ENCODE measurements at regions not wholly inside any gene's neighbourhood (a gene's known extent, or its start where the extent isn't known, plus 50 kb on each side); places are given as distances from the start of the nearest gene placed in this dataset.

DNA sequence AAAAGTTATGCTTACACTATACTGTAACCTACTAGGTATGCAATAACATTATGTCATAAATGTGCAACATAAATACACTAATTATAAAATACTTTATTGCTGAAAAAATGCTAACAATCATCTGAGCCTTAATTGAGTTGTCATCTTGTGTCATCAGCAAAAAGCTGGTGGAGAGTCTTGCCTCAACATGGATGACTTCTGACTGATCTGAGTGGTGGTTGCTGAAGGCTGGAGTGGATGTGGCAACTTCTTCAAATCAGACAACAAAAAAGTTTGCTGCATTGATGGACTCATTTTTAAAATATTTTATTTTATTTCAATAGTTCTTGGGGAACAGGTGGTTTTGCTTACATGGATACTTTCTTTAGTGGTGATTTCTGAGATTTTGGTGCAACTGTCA, 93.9 kb upstream of the AMN1 start:
- DNase-seq (ENCODE audit: low read depth) = no peak
- TF ChIP-seq, protein P1, sequence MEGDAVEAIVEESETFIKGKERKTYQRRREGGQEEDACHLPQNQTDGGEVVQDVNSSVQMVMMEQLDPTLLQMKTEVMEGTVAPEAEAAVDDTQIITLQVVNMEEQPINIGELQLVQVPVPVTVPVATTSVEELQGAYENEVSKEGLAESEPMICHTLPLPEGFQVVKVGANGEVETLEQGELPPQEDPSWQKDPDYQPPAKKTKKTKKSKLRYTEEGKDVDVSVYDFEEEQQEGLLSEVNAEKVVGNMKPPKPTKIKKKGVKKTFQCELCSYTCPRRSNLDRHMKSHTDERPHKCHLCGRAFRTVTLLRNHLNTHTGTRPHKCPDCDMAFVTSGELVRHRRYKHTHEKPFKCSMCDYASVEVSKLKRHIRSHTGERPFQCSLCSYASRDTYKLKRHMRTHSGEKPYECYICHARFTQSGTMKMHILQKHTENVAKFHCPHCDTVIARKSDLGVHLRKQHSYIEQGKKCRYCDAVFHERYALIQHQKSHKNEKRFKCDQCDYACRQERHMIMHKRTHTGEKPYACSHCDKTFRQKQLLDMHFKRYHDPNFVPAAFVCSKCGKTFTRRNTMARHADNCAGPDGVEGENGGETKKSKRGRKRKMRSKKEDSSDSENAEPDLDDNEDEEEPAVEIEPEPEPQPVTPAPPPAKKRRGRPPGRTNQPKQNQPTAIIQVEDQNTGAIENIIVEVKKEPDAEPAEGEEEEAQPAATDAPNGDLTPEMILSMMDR (conservative IDR thresholded peaks at IDR 0.05; ENCODE audit: low read depth, low read length) = no peak
- H3K4me3 ChIP-seq (ENCODE audit: low read depth, low read length) = no peak overlapping the region

DNA sequence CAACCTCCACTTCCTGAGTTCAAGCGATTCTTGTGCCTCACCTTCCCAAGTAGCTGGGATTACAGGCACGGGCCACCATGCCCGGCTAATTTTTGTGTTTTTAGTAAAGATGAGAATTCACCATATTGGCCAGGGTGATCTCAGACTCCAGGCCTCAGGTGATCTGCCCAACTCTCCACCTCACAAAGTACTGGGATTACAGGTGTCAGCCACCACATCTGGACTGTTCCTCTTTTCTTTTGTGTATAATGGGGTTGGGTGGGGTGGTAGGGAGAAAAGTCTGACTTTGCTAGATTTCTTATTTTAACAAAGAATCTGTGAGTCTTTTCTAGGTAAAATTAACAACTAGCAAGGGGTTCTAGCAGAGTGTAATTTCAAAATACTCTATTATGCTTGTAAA, 92.7 kb upstream of the AMN1 start:
- H3K4me3 ChIP-seq (ENCODE audit: low read depth, low read length) = no peak overlapping the region
- no peak for DNase-seq (ENCODE audit: low read depth)
- TF ChIP-seq, protein P1 (conservative IDR thresholded peaks at IDR 0.05; ENCODE audit: low read depth, low read length) = no peak

DNA sequence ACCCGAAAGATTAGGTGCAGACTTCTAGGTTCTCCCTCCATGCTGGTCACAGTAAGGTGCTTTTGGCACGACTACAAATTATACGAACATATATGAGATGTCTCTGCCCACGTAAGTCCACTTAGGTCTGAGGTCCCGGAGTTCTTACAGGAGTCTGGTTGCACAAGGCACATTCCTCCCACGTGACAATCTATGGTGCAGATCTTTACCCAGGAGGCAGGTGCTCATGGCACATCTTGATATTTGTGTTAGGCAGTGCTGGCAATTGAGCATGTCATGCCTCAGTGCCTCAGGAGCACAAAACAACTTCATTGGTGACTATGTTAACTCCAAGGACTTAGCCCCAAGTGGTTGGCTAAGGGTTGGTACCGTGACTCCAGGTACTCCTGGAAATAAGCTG, 92.0 kb upstream of the AMN1 start:
- no peak for DNase-seq (ENCODE audit: low read depth)
- TF ChIP-seq, protein P1 (conservative IDR thresholded peaks at IDR 0.05; ENCODE audit: low read depth, low read length) = no peak
- no peak overlapping the region for H3K4me3 ChIP-seq (ENCODE audit: low read depth, low read length)

DNA sequence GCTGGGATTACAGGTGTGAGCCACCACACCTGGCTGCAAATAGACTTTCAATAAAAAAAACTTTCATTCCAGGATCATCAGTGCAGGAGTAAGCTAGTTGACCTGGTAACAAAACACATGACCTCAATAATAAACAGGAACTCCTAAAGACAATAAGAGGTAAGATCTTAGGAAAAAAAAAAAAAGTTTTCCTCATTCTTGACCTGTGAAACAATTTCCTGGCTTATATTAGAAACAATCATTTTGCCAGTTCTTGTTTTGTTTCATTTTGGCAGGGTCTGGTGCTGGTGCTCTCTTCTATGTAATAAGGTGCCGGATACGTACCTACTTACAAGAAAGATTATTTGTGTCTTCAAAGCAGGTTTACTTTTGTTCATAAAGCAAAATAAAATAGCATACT, 90.6 kb upstream of the AMN1 start:
- no peak overlapping the region for H3K4me3 ChIP-seq (ENCODE audit: low read depth, low read length)
- TF ChIP-seq, protein P1 (conservative IDR thresholded peaks at IDR 0.05; ENCODE audit: low read depth, low read length) = no peak
- no peak for DNase-seq (ENCODE audit: low read depth)

DNA sequence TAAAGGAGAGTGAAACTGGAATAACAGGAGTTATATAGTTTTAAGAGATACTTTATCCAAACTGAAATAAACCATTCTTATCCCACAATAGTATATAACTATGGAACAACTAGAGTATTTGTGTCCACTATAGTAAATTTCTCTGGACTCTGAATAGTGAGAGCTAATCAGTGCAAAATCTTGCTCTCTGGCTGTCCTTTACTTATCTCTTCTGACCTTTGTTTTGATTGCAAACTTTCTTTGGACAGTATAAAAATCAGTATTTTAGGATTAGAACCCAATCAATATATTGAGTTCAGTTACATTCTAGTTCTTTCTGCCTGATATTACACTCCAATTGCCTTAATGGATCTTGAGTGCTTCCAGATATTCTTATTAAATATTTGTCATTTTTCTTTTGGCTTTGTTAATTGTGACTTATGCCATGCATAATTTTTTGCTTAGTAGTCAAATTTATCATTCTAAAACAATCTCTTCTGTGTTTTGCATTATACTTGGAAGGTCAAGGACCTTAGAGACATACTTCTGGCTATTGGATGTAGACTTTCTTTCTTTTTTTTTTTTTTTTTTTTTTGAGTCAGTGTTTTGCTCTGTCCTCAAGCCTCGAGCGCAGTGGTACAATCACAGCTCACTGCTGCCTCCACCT, 89.9 kb upstream of the AMN1 start:
- H3K4me3 ChIP-seq (ENCODE audit: low read depth, low read length) = no peak overlapping the region
- DNase-seq (ENCODE audit: low read depth) = no peak
- TF ChIP-seq, protein P1 (conservative IDR thresholded peaks at IDR 0.05; ENCODE audit: low read depth, low read length) = no peak

DNA sequence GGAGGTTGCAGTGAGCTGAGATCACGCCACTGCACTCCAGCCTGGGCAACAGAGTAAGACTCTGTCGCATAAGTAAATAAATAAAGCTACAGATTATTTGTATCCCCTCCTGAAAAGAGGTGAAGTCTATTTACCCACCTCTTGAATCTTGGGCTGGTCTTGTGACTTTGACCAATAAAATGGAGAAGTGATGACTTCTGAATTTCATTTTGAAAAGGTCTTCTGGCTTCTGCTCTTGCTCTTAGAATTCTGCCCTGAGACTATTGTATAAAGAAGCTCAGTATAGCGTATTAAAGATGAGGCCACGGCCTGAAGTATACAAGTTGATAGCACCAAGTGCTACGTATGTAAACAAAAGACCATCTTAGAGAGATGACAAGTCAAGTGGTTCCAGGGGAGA, 88.3 kb upstream of the AMN1 start:
- no peak overlapping the region for H3K4me3 ChIP-seq (ENCODE audit: low read depth, low read length)
- TF ChIP-seq, protein P1 (conservative IDR thresholded peaks at IDR 0.05; ENCODE audit: low read depth, low read length) = no peak
- DNase-seq (ENCODE audit: low read depth) = no peak

DNA sequence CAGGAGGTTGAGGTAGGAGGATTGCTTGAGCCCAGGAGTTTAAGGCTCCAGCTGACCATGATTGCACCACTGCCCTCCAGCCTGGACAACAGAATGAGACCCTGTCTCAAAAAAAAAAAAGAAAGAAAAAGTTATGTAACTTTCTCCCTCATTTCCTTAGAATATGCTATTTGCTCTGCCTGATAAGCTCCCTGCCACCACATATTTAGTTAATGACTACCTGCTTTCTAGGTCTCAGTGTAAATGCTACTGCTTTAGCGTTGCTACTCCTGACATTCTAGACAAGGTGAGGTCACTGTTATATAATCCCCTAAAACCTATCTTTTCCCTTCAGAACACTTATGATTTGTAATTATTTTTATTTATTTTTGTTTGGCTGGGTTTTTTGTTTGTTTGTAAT, 86.3 kb upstream of the AMN1 start:
- DNase-seq (ENCODE audit: low read depth) = no peak
- no peak overlapping the region for H3K4me3 ChIP-seq (ENCODE audit: low read depth, low read length)
- TF ChIP-seq, protein P1 (conservative IDR thresholded peaks at IDR 0.05; ENCODE audit: low read depth, low read length) = no peak

Data from epithelial cell of proximal tubule (primary cell).